H1 (cell line): ENCODE measurements at regions not wholly inside any gene's neighbourhood (a gene's known extent, or its start where the extent isn't known, plus 50 kb on each side); places are given as distances from the start of the nearest gene placed in this dataset.

Experiments used
- BACH1 ChIP-seq: IDR thresholded peaks from 2 replicates; pipeline ENCODE4 v1.6.1; 2012; ENCODE audit warnings: low read length, improper control_type of control experiment
- EP300 ChIP-seq, 2 experiments: IDR thresholded peaks; 1 replicate in 1 of 2; 2 replicates in 1 of 2; pipeline ENCODE4 v1.6.1; 2011 to 2012; ENCODE audit warnings: low read depth in 2 of 2, low read length in 2 of 2, mild to moderate bottlenecking in 2 of 2, borderline replicate concordance in 1 of 2, inconsistent platforms in 1 of 2, moderate library complexity in 1 of 2
- POU5F1 ChIP-seq: IDR thresholded peaks from 2 replicates; pipeline ENCODE4 v1.6.1; 2011; ENCODE audit warnings: low read depth, mild to moderate bottlenecking, low read length, moderate library complexity
- RNF2 ChIP-seq: fragments of 200-900, 300-1000 bp; sonication (generic); IDR thresholded peaks from 2 replicates; pipeline ENCODE4 v1.7.1; 2016; ENCODE audit warnings: borderline replicate concordance, low read depth, mild to moderate bottlenecking, antibody characterized with exemption, low read length; ENCODE audit not compliant: poor library complexity, severe bottlenecking; ENCODE audit errors: missing control alignments

GRCh38 chr7:142616842-142617241 is 132.4 kb upstream of the PRSS1 start (continued):
- TF ChIP-seq EP300 (IDR thresholded peaks at IDR 0.05; ENCODE audit: borderline replicate concordance in 1 of 2, low read depth in 2 of 2, low read length in 2 of 2) (no peak), POU5F1 (no peak), BACH1 (no peak), RNF2 (no peak)
